ENCODE measurements at regions not wholly inside any gene's neighbourhood (a gene's known extent, or its start where the extent isn't known, plus 50 kb on each side); places are given as distances from the start of the nearest gene placed in this dataset.

GRCh38 chr2:204129591-204130294, 193.2 kb downstream of the ICOS start:
- ChIA-PET POLR2A (no interaction called here), CTCF (interaction anchor here (0.7 kb wide), 1 partner anchor 598 kb away, joined by 3 read pairs; no protein-coding TSS in a partner anchor)
- no peaks in the 10 kb centered on the region for H3K36me3 ChIP-seq (ENCODE audit: control insufficient read depth in 2 of 2, insufficient read depth in 1 of 2, low read length in 2 of 2)
- TF ChIP-seq ZNF48 (tag by site-specific recombination; IDR thresholded peaks at IDR 0.05), result no peak
- TF ChIP-seq ELK4 (IDR thresholded peaks at IDR 0.05; ENCODE audit: borderline replicate concordance, low read depth, low read length), result no peak
- TF ChIP-seq ZNF768 (tag by site-specific recombination; IDR thresholded peaks at IDR 0.05), result no peak
- no peak for TF ChIP-seq ZNF391 (tag by site-specific recombination; IDR thresholded peaks at IDR 0.05; ENCODE audit: borderline replicate concordance, low read depth)
- TF ChIP-seq ZNF791 (tag by site-specific recombination; IDR thresholded peaks at IDR 0.05), result no peak
- no peak for TF ChIP-seq KLF10 (tag by site-specific recombination; IDR thresholded peaks at IDR 0.05)
- TF ChIP-seq ZNF114 (tag by site-specific recombination; IDR thresholded peaks at IDR 0.05), result no peak
- TF ChIP-seq ZNF660 (tag by site-specific recombination; IDR thresholded peaks at IDR 0.05), result no peak
- no peak for TF ChIP-seq ZNF175 (tag by site-specific recombination; IDR thresholded peaks at IDR 0.05)
- no peaks in the 10 kb centered on the region for H3K4me1 ChIP-seq (ENCODE audit: control insufficient read depth, insufficient read depth, low read length)
- no peak overlapping the region for H3K27ac ChIP-seq (ENCODE audit: extremely low read depth, low read depth, low read length)
- H3K9me3 ChIP-seq (ENCODE audit: control insufficient read depth, insufficient read depth, low read depth, low read length), result no peaks in the 10 kb centered on the region
- no peak overlapping the region for H3K4me3 ChIP-seq (ENCODE audit: low read depth, low read length)

GRCh38 chr2:204131621-204132020, 195.1 kb downstream of the ICOS start:
- Histone ChIP-seq H3K4me1 (ENCODE audit: control insufficient read depth, insufficient read depth, low read length) (no peaks in the 10 kb centered on the region), H3K9me3 (ENCODE audit: control insufficient read depth, insufficient read depth, low read depth, low read length) (no peaks in the 10 kb centered on the region), H3K4me3 (ENCODE audit: low read depth, low read length) (no peak overlapping the region), H3K27ac (ENCODE audit: extremely low read depth, low read depth, low read length) (no peak overlapping the region), H3K36me3 (ENCODE audit: control insufficient read depth in 2 of 2, insufficient read depth in 1 of 2, low read length in 2 of 2) (no peaks in the 10 kb centered on the region)
- no peak for TF ChIP-seq YY1 (tag by site-specific recombination; IDR thresholded peaks at IDR 0.05)
- no peak for TF ChIP-seq ZNF354C (tag by site-specific recombination; IDR thresholded peaks at IDR 0.05; ENCODE audit: borderline replicate concordance, low read depth)
- no peak for TF ChIP-seq ZNF561 (tag by site-specific recombination; IDR thresholded peaks at IDR 0.05; ENCODE audit: borderline replicate concordance)
- TF ChIP-seq ZNF621 (tag by site-specific recombination; IDR thresholded peaks at IDR 0.05), result no peak
- TF ChIP-seq TSHZ1 (tag by site-specific recombination; IDR thresholded peaks at IDR 0.05; ENCODE audit: borderline replicate concordance), result no peak
- TF ChIP-seq ZNF792 (tag by site-specific recombination; IDR thresholded peaks at IDR 0.05), result no peak
- TF ChIP-seq ZNF112 (tag by site-specific recombination; IDR thresholded peaks at IDR 0.05), result no peak
- TF ChIP-seq REPIN1 (tag by site-specific recombination; IDR thresholded peaks at IDR 0.05; ENCODE audit: low read depth), result no peak
- TF ChIP-seq ZNF785 (tag by site-specific recombination; IDR thresholded peaks at IDR 0.05), result no peak
- no peak for TF ChIP-seq ZNF391 (tag by site-specific recombination; IDR thresholded peaks at IDR 0.05; ENCODE audit: borderline replicate concordance, low read depth)
- TF ChIP-seq TRIM28 (IDR thresholded peaks at IDR 0.05; ENCODE audit: borderline replicate concordance, low read length), result no peak
- no peak for TF ChIP-seq PBX3 (CRISPR knock-in tag; IDR thresholded peaks at IDR 0.05)
- TF ChIP-seq ZNF549 (tag by site-specific recombination; IDR thresholded peaks at IDR 0.05), result no peak
- CTCF ChIA-PET, result no interaction called here
- POLR2A ChIA-PET, result no interaction called here

Data from HEK293 (cell line).